Neural cell (in vitro differentiated cells): ENCODE measurements at regions not wholly inside any gene's neighbourhood (a gene's known extent, or its start where the extent isn't known, plus 50 kb on each side); places are given as distances from the start of the nearest gene placed in this dataset.

Experiments
- H2AFZ ChIP-seq: fragments of 200-600, 300-800 bp; sonication (generic), shearing (Covaris generic); 2 replicates; pipeline ENCODE4 v1.6.0; 2014; ENCODE audit warnings: low read depth, mild to moderate bottlenecking, antibody characterized with exemption, low read length, moderate library complexity
- H3F3A ChIP-seq: fragments of 200-600 bp; shearing (Covaris generic); 2 replicates; pipeline ENCODE4 v1.6.1; 2016; ENCODE audit warnings: mild to moderate bottlenecking, moderate library complexity, mixed read lengths, antibody characterized with exemption, low read length; ENCODE audit not compliant: insufficient read depth, poor library complexity, severe bottlenecking
- H3K27ac ChIP-seq: fragments of 200-600, 300-800 bp; sonication (generic), shearing (Covaris generic); 2 replicates; pipeline ENCODE4 v1.5.1; 2014; ENCODE audit warnings: mild to moderate bottlenecking, low read length, moderate library complexity
- H3K27me3 ChIP-seq: fragments of 300-800, 200-600 bp; sonication (generic), shearing (Covaris generic); 2 replicates; pipeline ENCODE4 v1.6.0; 2014; ENCODE audit warnings: mild to moderate bottlenecking, low read depth, low read length, moderate library complexity; ENCODE audit not compliant: insufficient read depth
- H3K36me3 ChIP-seq: fragments of 300-800, 200-600 bp; sonication (generic), shearing (Covaris generic); 2 replicates; pipeline ENCODE4 v1.5.1; 2014; ENCODE audit warnings: mild to moderate bottlenecking, antibody characterized with exemption, low read length, moderate library complexity; ENCODE audit not compliant: insufficient read depth
- H3K4me2 ChIP-seq: fragments of 300-800, 200-600 bp; sonication (generic), shearing (Covaris generic); 2 replicates; pipeline ENCODE4 v1.6.0; 2014; ENCODE audit warnings: mild to moderate bottlenecking, low read length
- H3K4me3 ChIP-seq: fragments of 300-800, 200-600 bp; sonication (generic), shearing (Covaris generic); 2 replicates; pipeline ENCODE4 v1.5.1; 2014; ENCODE audit warnings: mild to moderate bottlenecking, low read length, moderate library complexity
- H3K79me2 ChIP-seq: fragments of 200-600 bp; shearing (Covaris generic); replicated peaks from 2 replicates; pipeline ENCODE4 v1.6.0; 2014; ENCODE audit warnings: mild to moderate bottlenecking, low read length, moderate library complexity; ENCODE audit not compliant: insufficient read depth
- H3K9ac ChIP-seq: fragments of 300-800, 200-600 bp; sonication (generic), shearing (Covaris generic); 2 replicates; pipeline ENCODE4 v1.6.1; 2016; ENCODE audit warnings: mild to moderate bottlenecking, low read length, mixed read lengths
- H3K9me2 ChIP-seq: fragments of 200-600 bp; shearing (Covaris generic); 2 replicates; pipeline ENCODE4 v1.6.1; 2016; ENCODE audit warnings: mild to moderate bottlenecking, low read length, mixed read lengths; ENCODE audit not compliant: insufficient read depth
- H3K9me3 ChIP-seq: fragments of 200-600, 300-800 bp; sonication (generic), shearing (Covaris generic); 2 replicates; pipeline ENCODE4 v1.6.1; 2016; ENCODE audit warnings: mild to moderate bottlenecking, mixed run types, low read length, moderate library complexity, mixed read lengths
- H4K20me1 ChIP-seq: fragments of 200-600 bp; shearing (Covaris generic); 2 replicates; pipeline ENCODE4 v1.6.1; 2016; ENCODE audit warnings: mild to moderate bottlenecking, mixed run types; ENCODE audit not compliant: insufficient read depth
- EP300 ChIP-seq: fragments of 450-650 bp; conservative IDR thresholded peaks from 2 replicates; pipeline ENCODE4 v1.6.1; 2014; ENCODE audit warnings: antibody characterized with exemption, mild to moderate bottlenecking, moderate library complexity; ENCODE audit not compliant: poor library complexity, severe bottlenecking
- EZH2 ChIP-seq: fragments of 200-600, 300-800 bp; shearing (Covaris generic), sonication (generic); IDR thresholded peaks from 2 replicates; pipeline ENCODE4 v1.6.1; 2014; ENCODE audit warnings: antibody characterized with exemption, low read length, borderline replicate concordance, mild to moderate bottlenecking; ENCODE audit not compliant: insufficient read depth, poor library complexity, severe bottlenecking
- MXI1 ChIP-seq: fragments of 450-650 bp; conservative IDR thresholded peaks from 2 replicates; pipeline ENCODE4 v1.6.1; 2014; ENCODE audit warnings: antibody characterized with exemption, mild to moderate bottlenecking; ENCODE audit not compliant: poor library complexity, severe bottlenecking
- POLR2AphosphoS5 ChIP-seq: IDR thresholded peaks from 2 replicates; pipeline ENCODE4 v1.6.1; 2012
- RAD21 ChIP-seq: fragments of 450-650 bp; conservative IDR thresholded peaks from 2 replicates; pipeline ENCODE4 v1.6.1; 2014; ENCODE audit warnings: antibody characterized with exemption, mild to moderate bottlenecking, moderate library complexity
- SMC3 ChIP-seq: fragments of 450-650 bp; conservative IDR thresholded peaks from 2 replicates; pipeline ENCODE4 v1.6.1; 2014; ENCODE audit warnings: antibody characterized with exemption, mild to moderate bottlenecking, moderate library complexity; ENCODE audit not compliant: poor library complexity
- TAF1 ChIP-seq: IDR thresholded peaks from 2 replicates; pipeline ENCODE4 v1.6.1; 2012; ENCODE audit warnings: low read depth
- TF ChIP-seq, protein P1 (sequence below): fragments of 450-650 bp; IDR thresholded peaks from 2 replicates; pipeline ENCODE4 v1.5.1; 2014; ENCODE audit warnings: antibody characterized with exemption, mild to moderate bottlenecking, moderate library complexity; ENCODE audit not compliant: poor library complexity, severe bottlenecking
- TF ChIP-seq, protein P2 (sequence below): IDR thresholded peaks from 2 replicates; pipeline ENCODE4 v1.6.1; 2012; ENCODE audit warnings: borderline replicate concordance

DNA sequence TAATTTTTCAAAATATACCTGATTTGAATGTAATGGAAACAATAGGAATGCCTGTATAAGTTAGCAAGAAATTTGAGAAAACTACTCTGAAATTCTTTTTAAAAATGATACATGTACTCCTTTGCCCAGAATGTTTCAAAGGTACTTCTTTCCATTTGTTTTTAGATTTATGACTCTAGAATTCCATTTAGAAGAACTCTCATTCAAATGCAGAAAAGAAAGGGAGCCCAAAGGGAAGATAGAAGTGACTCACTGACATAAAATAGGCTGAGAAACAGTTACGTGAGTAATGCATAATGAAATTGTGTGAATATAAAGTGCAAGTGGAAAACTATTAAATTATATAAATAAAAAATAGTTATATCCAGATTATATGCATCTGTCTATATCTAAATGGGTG, 926.3 kb downstream of the TAF11L14 start:
- H3K4me2 ChIP-seq = no peak overlapping the region
- no peak overlapping the region for H3K27ac ChIP-seq
- H3K9me3 ChIP-seq = no peaks in the 10 kb centered on the region
- no peaks in the 10 kb centered on the region for H4K20me1 ChIP-seq
- H2AFZ ChIP-seq = no peak overlapping the region
- TF ChIP-seq TAF1 (no peak), EP300 (no peak), MXI1 (no peak), RAD21 (no peak), SMC3 (no peak), EZH2 (no peak), POLR2AphosphoS5 (no peak)
- TF ChIP-seq, protein P1, sequence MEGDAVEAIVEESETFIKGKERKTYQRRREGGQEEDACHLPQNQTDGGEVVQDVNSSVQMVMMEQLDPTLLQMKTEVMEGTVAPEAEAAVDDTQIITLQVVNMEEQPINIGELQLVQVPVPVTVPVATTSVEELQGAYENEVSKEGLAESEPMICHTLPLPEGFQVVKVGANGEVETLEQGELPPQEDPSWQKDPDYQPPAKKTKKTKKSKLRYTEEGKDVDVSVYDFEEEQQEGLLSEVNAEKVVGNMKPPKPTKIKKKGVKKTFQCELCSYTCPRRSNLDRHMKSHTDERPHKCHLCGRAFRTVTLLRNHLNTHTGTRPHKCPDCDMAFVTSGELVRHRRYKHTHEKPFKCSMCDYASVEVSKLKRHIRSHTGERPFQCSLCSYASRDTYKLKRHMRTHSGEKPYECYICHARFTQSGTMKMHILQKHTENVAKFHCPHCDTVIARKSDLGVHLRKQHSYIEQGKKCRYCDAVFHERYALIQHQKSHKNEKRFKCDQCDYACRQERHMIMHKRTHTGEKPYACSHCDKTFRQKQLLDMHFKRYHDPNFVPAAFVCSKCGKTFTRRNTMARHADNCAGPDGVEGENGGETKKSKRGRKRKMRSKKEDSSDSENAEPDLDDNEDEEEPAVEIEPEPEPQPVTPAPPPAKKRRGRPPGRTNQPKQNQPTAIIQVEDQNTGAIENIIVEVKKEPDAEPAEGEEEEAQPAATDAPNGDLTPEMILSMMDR = no peak
- TF ChIP-seq, protein P2, sequence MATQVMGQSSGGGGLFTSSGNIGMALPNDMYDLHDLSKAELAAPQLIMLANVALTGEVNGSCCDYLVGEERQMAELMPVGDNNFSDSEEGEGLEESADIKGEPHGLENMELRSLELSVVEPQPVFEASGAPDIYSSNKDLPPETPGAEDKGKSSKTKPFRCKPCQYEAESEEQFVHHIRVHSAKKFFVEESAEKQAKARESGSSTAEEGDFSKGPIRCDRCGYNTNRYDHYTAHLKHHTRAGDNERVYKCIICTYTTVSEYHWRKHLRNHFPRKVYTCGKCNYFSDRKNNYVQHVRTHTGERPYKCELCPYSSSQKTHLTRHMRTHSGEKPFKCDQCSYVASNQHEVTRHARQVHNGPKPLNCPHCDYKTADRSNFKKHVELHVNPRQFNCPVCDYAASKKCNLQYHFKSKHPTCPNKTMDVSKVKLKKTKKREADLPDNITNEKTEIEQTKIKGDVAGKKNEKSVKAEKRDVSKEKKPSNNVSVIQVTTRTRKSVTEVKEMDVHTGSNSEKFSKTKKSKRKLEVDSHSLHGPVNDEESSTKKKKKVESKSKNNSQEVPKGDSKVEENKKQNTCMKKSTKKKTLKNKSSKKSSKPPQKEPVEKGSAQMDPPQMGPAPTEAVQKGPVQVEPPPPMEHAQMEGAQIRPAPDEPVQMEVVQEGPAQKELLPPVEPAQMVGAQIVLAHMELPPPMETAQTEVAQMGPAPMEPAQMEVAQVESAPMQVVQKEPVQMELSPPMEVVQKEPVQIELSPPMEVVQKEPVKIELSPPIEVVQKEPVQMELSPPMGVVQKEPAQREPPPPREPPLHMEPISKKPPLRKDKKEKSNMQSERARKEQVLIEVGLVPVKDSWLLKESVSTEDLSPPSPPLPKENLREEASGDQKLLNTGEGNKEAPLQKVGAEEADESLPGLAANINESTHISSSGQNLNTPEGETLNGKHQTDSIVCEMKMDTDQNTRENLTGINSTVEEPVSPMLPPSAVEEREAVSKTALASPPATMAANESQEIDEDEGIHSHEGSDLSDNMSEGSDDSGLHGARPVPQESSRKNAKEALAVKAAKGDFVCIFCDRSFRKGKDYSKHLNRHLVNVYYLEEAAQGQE = no peak
- H3K27me3 ChIP-seq = no peaks in the 10 kb centered on the region
- H3K36me3 ChIP-seq = no peaks in the 10 kb centered on the region
- no peaks in the 10 kb centered on the region for H3K9me2 ChIP-seq
- no peak overlapping the region for H3K4me3 ChIP-seq
- H3F3A ChIP-seq = no peaks in the 10 kb centered on the region
- H3K9ac ChIP-seq = no peak overlapping the region
- H3K79me2 ChIP-seq = no peaks in the 10 kb centered on the region

DNA sequence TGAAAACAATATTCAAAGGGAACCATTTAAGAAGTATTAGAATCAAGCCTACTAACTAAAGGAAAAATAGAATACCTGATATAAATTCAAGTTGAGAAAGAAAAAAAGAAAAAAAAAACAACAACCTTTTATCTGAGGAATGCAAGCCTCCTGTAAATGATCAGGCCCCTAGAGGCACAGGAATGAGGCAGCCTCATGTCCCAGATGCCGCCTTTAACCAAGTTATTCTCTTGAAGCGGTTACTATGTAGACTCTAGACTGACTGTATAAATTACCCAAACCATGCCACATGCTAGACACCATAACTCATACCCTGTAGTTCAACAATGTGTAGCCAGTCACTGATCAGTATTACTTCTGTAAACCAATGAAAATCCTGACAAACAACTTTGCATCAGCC, 929.6 kb downstream of the TAF11L14 start:
- no peak overlapping the region for H3K9ac ChIP-seq
- TF ChIP-seq POLR2AphosphoS5 = no peak
- no peak for TF ChIP-seq EZH2
- TF ChIP-seq, protein P2 = no peak
- no peak for TF ChIP-seq RAD21
- no peak for TF ChIP-seq EP300
- TF ChIP-seq, protein P1 = no peak
- TF ChIP-seq MXI1 = no peak
- no peaks in the 10 kb centered on the region for H3K36me3 ChIP-seq
- H3K27ac ChIP-seq = no peak overlapping the region
- H3K9me2 ChIP-seq = no peaks in the 10 kb centered on the region
- no peaks in the 10 kb centered on the region for H3K79me2 ChIP-seq
- H2AFZ ChIP-seq = no peak overlapping the region
- H3K4me2 ChIP-seq = no peak overlapping the region
- no peaks in the 10 kb centered on the region for H3F3A ChIP-seq
- H3K27me3 ChIP-seq = no peaks in the 10 kb centered on the region
- no peak overlapping the region for H3K4me3 ChIP-seq
- H4K20me1 ChIP-seq = no peaks in the 10 kb centered on the region
- H3K9me3 ChIP-seq = no peaks in the 10 kb centered on the region
